Left colon (tissue), 2 donors: ENCODE measurements at regions not wholly inside any gene's neighbourhood (a gene's known extent, or its start where the extent isn't known, plus 50 kb on each side); places are given as distances from the start of the nearest gene placed in this dataset.

Experiments used
- ATAC-seq: fragments of 200-7000 bp; cut with Tn5 transposase; one replicate; pipeline ENCODE4 v1.9.1; 2020; ENCODE audit warnings: mild to moderate bottlenecking, moderate library complexity
- DNase-seq, 2 donors: peaks; one replicate each; pipeline ENCODE4 v3.0.0-alpha.2; 2020
- intact Hi-C, 2 donors: fragments of 100-400 bp; cut with DNase I in 1 of 2; cut with micrococcal nuclease in 1 of 2; formaldehyde crosslinking; loops; one replicate each; pipeline versions ENCODE4 v1.11.2 to v1.14.0; 2022; cut with DNase I, micrococcal nuclease
- donor health status: DM: no; HTN: no; CAD: no.
- donor health status: DM: yes; HTN: yes; CAD: no.

DNA sequence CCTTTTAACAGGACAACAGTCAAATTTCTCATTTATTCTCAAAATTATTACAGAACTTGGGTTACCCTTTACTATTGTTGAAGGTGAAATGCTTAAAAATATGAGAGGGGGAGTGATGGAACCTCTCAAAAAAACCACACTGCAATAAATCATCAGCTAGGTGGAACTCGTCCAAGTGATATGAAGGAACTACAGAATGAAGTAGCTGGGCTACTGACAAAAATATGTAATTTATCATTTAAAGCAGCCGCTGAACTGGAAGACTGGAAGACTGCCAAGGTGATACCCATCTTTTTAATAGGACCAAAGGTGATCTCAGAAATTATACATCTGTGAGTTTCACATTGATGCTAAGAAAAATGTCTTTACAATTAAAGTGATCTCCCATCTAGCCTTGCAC lies 597.7 kb upstream of the TENM3 start:
- DNase-seq (no peak), ATAC-seq (no peak)
- intact Hi-C loops: no loop called here

DNA sequence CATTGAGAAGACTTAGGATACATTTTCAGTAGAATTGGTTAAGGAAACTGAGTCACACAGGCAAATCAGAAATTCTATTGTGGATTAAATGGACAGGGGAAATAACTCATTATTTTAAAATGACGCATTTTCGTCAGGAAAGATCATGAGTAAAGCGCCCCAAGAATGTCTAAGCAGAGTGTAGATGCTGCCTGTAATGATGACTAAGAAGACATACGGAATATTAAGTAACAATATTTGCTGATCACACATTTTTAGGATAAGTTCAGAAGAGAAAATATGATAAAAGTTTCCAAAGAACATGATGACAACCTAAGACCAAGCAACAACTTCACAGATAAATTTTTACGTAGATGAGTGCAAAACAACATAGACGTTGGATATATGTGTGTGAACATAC lies 596.3 kb upstream of the TENM3 start:
- no peak for DNase-seq
- intact Hi-C loops: no loop called here
- no peak for ATAC-seq

GRCh38 chr4:181647396-181648147 lies 595.6 kb upstream of the TENM3 start:
- ATAC-seq (no peak), DNase-seq (no peak)
- intact Hi-C loops: no loop called here

DNA sequence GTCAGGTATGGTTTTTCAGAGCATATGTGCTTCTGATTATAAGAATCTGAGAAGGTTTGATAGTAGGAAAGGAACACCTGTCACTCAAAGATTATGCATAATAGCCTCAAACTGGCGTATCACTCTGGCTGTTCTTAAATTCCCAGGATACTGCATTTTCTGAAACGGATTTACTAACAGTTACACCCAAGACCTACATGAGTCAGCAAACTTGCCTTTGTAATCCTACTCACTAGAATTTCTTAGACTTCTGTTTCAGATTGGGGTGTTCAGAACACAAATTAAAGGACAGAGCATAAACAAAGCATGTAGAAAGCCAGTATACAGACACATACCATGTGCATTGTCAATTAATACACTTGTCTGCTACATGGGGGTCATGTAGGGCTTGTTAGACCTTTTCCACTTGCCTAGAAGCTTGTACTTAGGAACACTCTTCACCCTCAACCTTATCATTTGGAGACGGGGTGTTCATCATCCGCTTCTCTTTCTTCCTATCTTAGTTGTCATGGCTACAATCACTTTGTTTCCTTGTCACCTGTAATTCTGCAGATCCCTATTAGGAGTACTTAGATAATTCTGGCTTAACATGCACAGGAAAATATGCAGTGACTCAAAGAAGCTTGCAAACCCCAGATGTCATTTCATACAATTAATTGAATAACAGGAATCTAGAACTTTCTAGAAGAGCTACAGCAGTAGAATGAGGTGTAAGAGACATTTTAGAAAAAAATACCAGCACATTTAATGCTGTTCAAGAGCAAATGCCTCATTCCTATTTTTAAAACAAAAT lies 593.0 kb upstream of the TENM3 start:
- ATAC-seq: no peak
- intact Hi-C loops: no loop called here
- no peak for DNase-seq

- no peak for ATAC-seq
Observed at GRCh38 chr4:181656748-181657147, 586.5 kb upstream of the TENM3 start.

DNA sequence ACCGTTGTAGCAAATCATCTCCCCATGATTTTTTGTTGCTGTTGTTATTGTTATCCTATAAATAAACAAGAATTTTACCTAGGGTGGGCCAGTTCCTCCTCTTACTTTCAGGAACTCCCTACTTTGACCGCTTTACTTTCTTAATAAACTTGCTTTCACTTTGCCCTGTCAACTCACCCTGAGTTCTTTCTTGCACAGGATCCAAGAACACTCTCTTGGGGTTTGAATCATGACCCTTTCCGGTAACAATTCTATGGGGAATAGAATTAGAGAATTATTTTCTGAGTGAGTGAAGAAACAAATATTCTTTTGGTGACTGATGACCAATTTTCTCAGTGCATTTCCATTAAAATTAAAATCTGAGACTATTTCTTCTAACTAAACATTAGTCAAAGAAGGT lies 584.0 kb upstream of the TENM3 start:
- DNase-seq: no peak
- ATAC-seq: no peak
- intact Hi-C loops: no loop called here

More at GRCh38 chr4:181656748-181657147, 586.5 kb upstream of the TENM3 start:
- intact Hi-C loops: no loop called here
- no peak for DNase-seq

DNA sequence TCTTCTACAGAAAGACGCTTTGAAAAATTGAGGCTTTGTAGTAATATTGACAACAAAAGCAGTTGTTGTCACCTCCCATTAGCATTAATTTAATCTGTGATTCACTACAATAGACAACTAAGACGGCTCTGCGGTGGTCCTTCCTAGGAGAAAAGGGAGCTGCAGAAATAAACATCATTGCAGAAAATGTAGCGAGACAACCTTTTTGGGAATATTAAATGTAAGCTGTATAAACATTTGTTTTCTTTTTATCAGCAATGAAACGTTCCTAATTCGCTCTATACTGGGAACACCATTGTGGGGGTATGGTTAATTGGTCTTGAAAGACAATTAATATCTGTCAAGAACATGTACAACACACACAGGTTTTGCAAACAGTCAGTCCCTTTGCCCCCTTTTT lies 583.3 kb upstream of the TENM3 start:
- DNase-seq (no peak), ATAC-seq (no peak)
- intact Hi-C loops: no loop called here

GRCh38 chr4:181661090-181661489 lies 582.1 kb upstream of the TENM3 start:
- DNase-seq: no peak
- intact Hi-C loops: no loop called here
- no peak for ATAC-seq

DNA sequence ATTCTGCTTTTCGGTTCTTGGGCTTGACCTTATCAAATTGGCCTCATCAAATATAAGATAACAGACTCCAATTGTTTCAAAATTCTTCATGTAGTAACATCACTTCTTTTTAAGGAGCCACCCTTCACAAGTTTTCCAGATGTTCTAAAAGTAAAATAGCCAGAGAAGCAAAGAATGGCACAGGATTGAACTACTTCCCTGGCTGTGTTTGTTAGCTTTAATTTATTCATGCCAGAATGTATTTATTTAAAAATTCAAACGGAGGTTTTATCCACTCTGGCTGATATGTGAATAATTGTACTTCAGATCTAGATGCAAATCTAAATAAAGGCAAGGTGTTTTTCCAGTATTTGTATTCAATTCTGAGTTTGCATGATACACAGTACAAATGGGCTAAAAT lies 581.3 kb upstream of the TENM3 start:
- intact Hi-C loops: no loop called here
- DNase-seq (no peak), ATAC-seq (no peak)

DNA sequence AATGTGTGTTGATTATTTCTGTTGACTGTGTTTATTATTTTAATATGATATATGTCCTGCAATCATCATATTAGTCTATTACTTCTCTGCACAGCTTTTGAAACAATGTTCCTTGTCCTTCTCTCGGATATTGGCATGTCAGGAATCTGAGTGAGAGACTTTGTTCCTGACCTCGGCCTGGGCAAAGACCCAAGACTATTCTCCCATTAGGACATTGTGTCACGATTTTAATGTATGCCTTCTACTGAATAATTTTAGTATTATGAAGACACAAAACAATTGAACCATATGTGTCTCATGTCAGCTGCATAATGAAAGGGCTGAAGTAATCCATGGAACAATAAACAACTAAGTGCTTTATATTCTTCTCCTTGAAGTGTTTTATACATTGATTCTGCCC lies 580.8 kb upstream of the TENM3 start:
- ATAC-seq: no peak
- intact Hi-C loops: no loop called here
- no peak for DNase-seq

GRCh38 chr4:181670506-181670905 lies 572.7 kb upstream of the TENM3 start:
- no peak for ATAC-seq
- no peak for DNase-seq
- intact Hi-C loops: no loop called here

DNA sequence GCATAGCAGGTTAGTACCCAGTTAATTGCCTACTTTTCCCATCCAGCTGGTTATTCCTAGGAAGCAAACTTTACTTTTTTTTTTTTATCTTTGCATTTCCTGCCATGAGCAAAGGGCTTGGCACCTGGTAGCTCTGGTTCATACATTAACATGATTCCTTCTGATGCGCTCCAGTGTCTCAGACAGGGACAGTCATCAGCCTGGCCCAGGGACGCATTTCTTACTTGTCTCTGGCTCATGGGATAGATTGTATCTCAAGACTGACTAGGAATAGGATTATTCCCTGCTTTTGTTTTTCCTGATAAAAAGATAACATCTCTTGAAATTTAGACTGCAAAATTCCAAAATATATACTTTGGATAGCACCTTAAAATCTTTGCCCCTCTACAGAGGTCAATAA lies 571.5 kb upstream of the TENM3 start:
- ATAC-seq (no peak), DNase-seq (no peak)
- intact Hi-C loops: no loop called here

DNA sequence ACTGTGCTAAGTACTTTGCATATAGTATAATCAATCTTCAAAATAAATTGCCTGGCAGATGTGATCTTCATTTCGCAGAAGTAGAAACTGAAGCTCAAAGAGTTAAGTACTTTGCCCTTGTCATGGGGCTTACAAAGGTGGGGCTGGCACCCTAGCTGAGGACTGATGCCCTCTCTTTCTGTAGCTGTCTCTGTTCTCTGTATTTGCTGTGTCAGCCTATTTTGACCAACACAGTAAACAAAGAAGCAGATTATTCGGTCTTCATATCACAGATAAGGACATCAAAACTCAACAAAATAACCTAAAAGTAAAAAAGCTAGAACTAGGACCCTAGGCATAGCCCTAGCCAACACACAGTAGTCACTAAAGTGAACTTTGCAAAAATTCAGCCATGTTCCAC lies 570.5 kb upstream of the TENM3 start:
- ATAC-seq: no peak
- no peak for DNase-seq
- intact Hi-C loops: no loop called here

GRCh38 chr4:181674315-181674875 lies 568.8 kb upstream of the TENM3 start:
- ATAC-seq: no peak
- intact Hi-C loops: no loop called here
- no peak for DNase-seq

GRCh38 chr4:181676546-181676945 lies 566.7 kb upstream of the TENM3 start:
- ATAC-seq (no peak), DNase-seq (no peak)
- intact Hi-C loops: no loop called here

DNA sequence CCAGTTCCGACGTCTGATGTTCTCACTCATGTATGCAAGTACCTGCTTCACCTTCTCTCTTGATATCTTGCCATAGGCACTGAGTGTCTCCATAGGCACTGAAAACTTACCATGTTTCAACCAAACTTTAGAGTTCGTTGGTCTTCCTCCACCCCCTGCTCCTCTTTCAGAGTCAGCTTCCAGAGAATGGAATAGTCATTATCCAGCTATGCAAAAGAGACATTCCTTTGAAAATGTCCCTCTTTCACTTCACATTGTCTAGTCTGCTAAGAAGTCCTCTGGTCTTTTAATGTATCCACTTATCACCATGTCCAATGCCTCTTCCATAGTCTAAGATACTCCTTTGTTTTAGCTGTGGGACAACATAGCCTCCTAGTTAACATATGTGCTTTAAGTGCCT lies 566.0 kb upstream of the TENM3 start:
- intact Hi-C loops: no loop called here
- no peak for DNase-seq
- no peak for ATAC-seq

GRCh38 chr4:181677621-181678020 lies 565.6 kb upstream of the TENM3 start:
- DNase-seq (no peak), ATAC-seq (no peak)
- intact Hi-C loops: no loop called here

DNA sequence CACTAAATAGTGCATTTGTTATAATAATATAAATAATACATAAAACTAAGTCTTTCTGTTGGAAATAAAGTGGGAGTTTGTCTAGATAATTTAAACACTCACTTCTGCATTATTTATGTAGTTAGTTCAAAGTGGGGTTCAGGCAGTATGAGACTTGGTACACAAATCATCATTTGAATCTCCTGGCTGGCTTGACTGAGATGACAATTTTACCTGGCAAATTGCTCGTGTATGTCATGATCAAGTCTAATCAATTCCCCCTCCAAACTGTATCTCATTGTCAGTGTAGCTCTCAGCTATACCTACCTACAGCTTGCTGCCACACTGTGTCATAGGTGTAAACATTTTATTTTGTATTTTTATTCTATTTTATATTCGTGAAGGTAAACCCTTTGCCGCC lies 563.4 kb upstream of the TENM3 start:
- DNase-seq (no peak), ATAC-seq (no peak)
- intact Hi-C loops: no loop called here

DNA sequence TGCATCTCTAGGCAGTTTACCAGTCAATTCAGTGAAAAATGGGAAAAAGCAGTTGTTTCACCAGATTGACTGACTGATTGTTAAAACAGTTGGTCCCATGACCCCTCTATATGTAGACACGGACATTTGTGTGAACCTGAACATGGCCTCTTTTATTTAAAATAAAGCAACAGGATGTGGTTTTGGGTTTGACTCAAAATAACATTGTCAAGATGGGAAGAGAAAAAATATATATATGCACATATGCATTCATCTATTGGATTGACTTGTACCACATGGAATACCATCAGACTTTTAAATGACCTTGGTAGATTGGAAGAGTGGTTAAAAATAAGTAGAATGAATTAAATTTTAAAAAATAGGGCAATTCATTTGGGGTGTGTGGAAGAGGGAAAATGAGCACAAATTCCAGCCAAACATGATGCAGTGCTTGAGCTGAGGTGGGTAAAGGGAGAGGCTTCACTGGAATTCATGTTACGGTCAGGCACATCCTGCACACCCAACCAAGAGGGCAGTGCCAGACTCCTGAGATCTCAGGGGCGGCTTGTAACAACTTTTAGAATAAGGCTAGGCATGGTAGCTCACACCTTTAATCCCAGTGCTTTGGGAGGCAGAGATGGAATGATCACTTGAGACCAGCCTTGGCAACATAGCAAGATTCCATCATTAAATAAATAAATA lies 560.7 kb upstream of the TENM3 start:
- intact Hi-C loops: no loop called here
- no peak for ATAC-seq
- no peak for DNase-seq

GRCh38 chr4:181684310-181684709 lies 558.9 kb upstream of the TENM3 start:
- no peak for ATAC-seq
- DNase-seq: no peak
- intact Hi-C loops: no loop called here
